ENCODE measurements at regions not wholly inside any gene's neighbourhood (a gene's known extent, or its start where the extent isn't known, plus 50 kb on each side); places are given as distances from the start of the nearest gene placed in this dataset.
A peak's percentile ranks its signal among the peaks of the same experiment; 100 is the strongest.

GRCh38 chr9:89808076-89808755 is 203.4 kb downstream of the GADD45G start:
- no peak overlapping the region for H3K4me3 ChIP-seq (replicated peaks; ENCODE audit: low read depth, low read length)
- TF ChIP-seq CTCF (IDR thresholded peaks at IDR 0.05; ENCODE audit: low read length, missing control alignments) = peak; percentile 31
- peak; percentile 23 for DNase-seq (ENCODE audit: low read depth)

GRCh38 chr9:89808756-89809181 is 204.0 kb downstream of the GADD45G start:
- no peak for TF ChIP-seq CTCF (IDR thresholded peaks at IDR 0.05; ENCODE audit: low read length, missing control alignments)
- DNase-seq (ENCODE audit: low read depth) = peak; percentile 29
- H3K4me3 ChIP-seq (replicated peaks; ENCODE audit: low read depth, low read length) = no peak overlapping the region

DNA sequence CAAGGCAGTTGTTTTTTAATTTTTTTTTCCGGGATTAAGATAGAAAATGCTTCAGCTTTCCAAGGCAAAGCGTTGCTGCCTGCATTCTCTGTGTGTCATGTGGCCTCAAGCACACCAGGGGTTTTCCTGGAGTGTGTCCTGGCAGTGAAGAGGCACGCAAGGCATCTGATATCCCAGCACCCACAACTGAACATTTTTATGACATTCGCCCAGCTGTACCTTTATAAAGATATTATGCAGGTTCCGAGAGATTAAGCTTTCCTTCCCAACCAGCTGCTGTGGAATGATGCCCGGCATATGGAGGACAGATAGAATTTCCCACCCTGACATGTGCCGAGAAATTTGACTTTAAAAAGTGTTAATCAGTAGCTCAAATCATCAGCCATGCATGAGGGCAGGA is 205.6 kb downstream of the GADD45G start:
- H3K4me3 ChIP-seq (replicated peaks; ENCODE audit: low read depth, low read length) = no peak overlapping the region
- no peak for TF ChIP-seq CTCF (IDR thresholded peaks at IDR 0.05; ENCODE audit: low read length, missing control alignments)
- no peak for DNase-seq (ENCODE audit: low read depth)

- H3K4me3 ChIP-seq (replicated peaks; ENCODE audit: low read depth, low read length) = no peak overlapping the region
- DNase-seq (ENCODE audit: low read depth) = no peak
- TF ChIP-seq CTCF (IDR thresholded peaks at IDR 0.05; ENCODE audit: low read length, missing control alignments) = no peak
These were observed 206.5 kb downstream of the GADD45G start for GRCh38 chr9:89811356-89811755.

- TF ChIP-seq CTCF (IDR thresholded peaks at IDR 0.05; ENCODE audit: low read length, missing control alignments) = no peak
- no peak for DNase-seq (ENCODE audit: low read depth)
- no peak overlapping the region for H3K4me3 ChIP-seq (replicated peaks; ENCODE audit: low read depth, low read length)
These were observed 207.2 kb downstream of the GADD45G start for GRCh38 chr9:89811886-89812450.

- DNase-seq (ENCODE audit: low read depth) = no peak
- no peak overlapping the region for H3K4me3 ChIP-seq (replicated peaks; ENCODE audit: low read depth, low read length)
- TF ChIP-seq CTCF (IDR thresholded peaks at IDR 0.05; ENCODE audit: low read length, missing control alignments) = no peak
These were observed 207.9 kb downstream of the GADD45G start for GRCh38 chr9:89812556-89813181.
